ENCODE measurements at regions not wholly inside any gene's neighbourhood (a gene's known extent, or its start where the extent isn't known, plus 50 kb on each side); places are given as distances from the start of the nearest gene placed in this dataset.
"Not testable (repeated sequence)": the region's sequence is repeated elsewhere in the genome, so short reads cannot be mapped to it uniquely, and the experiment has no call there.

GRCh38 chr9:67708109-67708508 lies 150.6 kb upstream of the ANKRD20A1 start:
- not testable (repeated sequence) for H3K9me3 Mint-ChIP-seq; DNase-seq; H3K4me1 Mint-ChIP-seq; H3K27ac Mint-ChIP-seq; H3K4me3 Mint-ChIP-seq; H3K36me3 Mint-ChIP-seq (ENCODE audit: low read depth); H3K27me3 Mint-ChIP-seq (ENCODE audit: low read depth, poor library complexity)

GRCh38 chr9:67711429-67711828 lies 147.3 kb upstream of the ANKRD20A1 start:
- H3K27me3 Mint-ChIP-seq (ENCODE audit: low read depth, poor library complexity); H3K9me3 Mint-ChIP-seq; H3K27ac Mint-ChIP-seq; H3K4me1 Mint-ChIP-seq; H3K4me3 Mint-ChIP-seq; H3K36me3 Mint-ChIP-seq (ENCODE audit: low read depth): not testable (repeated sequence)
- peak; percentile 47 for DNase-seq

GRCh38 chr9:67711931-67712330 lies 146.8 kb upstream of the ANKRD20A1 start:
- peak; percentile 4 for DNase-seq
- H3K9me3 Mint-ChIP-seq; H3K27me3 Mint-ChIP-seq (ENCODE audit: low read depth, poor library complexity); H3K4me3 Mint-ChIP-seq; H3K36me3 Mint-ChIP-seq (ENCODE audit: low read depth); H3K4me1 Mint-ChIP-seq; H3K27ac Mint-ChIP-seq: not testable (repeated sequence)

- H3K27me3 Mint-ChIP-seq (ENCODE audit: low read depth, poor library complexity); DNase-seq; H3K36me3 Mint-ChIP-seq (ENCODE audit: low read depth); H3K9me3 Mint-ChIP-seq; H3K4me1 Mint-ChIP-seq: not testable (repeated sequence)
- H3K27ac Mint-ChIP-seq, result peak overlapping the region; percentile 71
- peak overlapping the region; percentile 71 for H3K4me3 Mint-ChIP-seq
Measured at GRCh38 chr9:67712956-67713355, 145.8 kb upstream of the ANKRD20A1 start.

- peak; percentile 13 for DNase-seq
- not testable (repeated sequence) for H3K4me1 Mint-ChIP-seq; H3K36me3 Mint-ChIP-seq (ENCODE audit: low read depth); H3K27me3 Mint-ChIP-seq (ENCODE audit: low read depth, poor library complexity); H3K9me3 Mint-ChIP-seq; H3K4me3 Mint-ChIP-seq; H3K27ac Mint-ChIP-seq
Measured at GRCh38 chr9:67717830-67718388, 140.8 kb upstream of the ANKRD20A1 start.

- not testable (repeated sequence) for H3K27me3 Mint-ChIP-seq (ENCODE audit: low read depth, poor library complexity); H3K36me3 Mint-ChIP-seq (ENCODE audit: low read depth); DNase-seq; H3K9me3 Mint-ChIP-seq; H3K4me3 Mint-ChIP-seq; H3K27ac Mint-ChIP-seq; H3K4me1 Mint-ChIP-seq
Measured at GRCh38 chr9:67720491-67720890, 138.2 kb upstream of the ANKRD20A1 start.

- not testable (repeated sequence) for DNase-seq; H3K4me1 Mint-ChIP-seq; H3K4me3 Mint-ChIP-seq; H3K27me3 Mint-ChIP-seq (ENCODE audit: low read depth, poor library complexity); H3K36me3 Mint-ChIP-seq (ENCODE audit: low read depth); H3K9me3 Mint-ChIP-seq; H3K27ac Mint-ChIP-seq
Measured at GRCh38 chr9:67722460-67723090, 136.2 kb upstream of the ANKRD20A1 start.

- H3K27ac Mint-ChIP-seq; H3K4me1 Mint-ChIP-seq; H3K27me3 Mint-ChIP-seq (ENCODE audit: low read depth, poor library complexity); H3K36me3 Mint-ChIP-seq (ENCODE audit: low read depth); DNase-seq; H3K9me3 Mint-ChIP-seq: not testable (repeated sequence)
- H3K4me3 Mint-ChIP-seq, result peak overlapping the region; percentile 88
Measured at GRCh38 chr9:67723185-67723584, 135.5 kb upstream of the ANKRD20A1 start.

- H3K4me3 Mint-ChIP-seq; H3K27ac Mint-ChIP-seq; H3K27me3 Mint-ChIP-seq (ENCODE audit: low read depth, poor library complexity); H3K4me1 Mint-ChIP-seq; H3K9me3 Mint-ChIP-seq; H3K36me3 Mint-ChIP-seq (ENCODE audit: low read depth): not testable (repeated sequence)
- peak; percentile 4 for DNase-seq
Measured at GRCh38 chr9:67724885-67725284, 133.8 kb upstream of the ANKRD20A1 start.

- H3K4me1 Mint-ChIP-seq; H3K36me3 Mint-ChIP-seq (ENCODE audit: low read depth); H3K27ac Mint-ChIP-seq; H3K9me3 Mint-ChIP-seq; DNase-seq; H3K27me3 Mint-ChIP-seq (ENCODE audit: low read depth, poor library complexity): not testable (repeated sequence)
- peak overlapping the region; percentile 70 for H3K4me3 Mint-ChIP-seq
Measured at GRCh38 chr9:67726213-67726988, 132.3 kb upstream of the ANKRD20A1 start.

- not testable (repeated sequence) for H3K4me1 Mint-ChIP-seq; H3K4me3 Mint-ChIP-seq; H3K27me3 Mint-ChIP-seq (ENCODE audit: low read depth, poor library complexity); H3K36me3 Mint-ChIP-seq (ENCODE audit: low read depth); H3K27ac Mint-ChIP-seq; H3K9me3 Mint-ChIP-seq; DNase-seq
Measured at GRCh38 chr9:67763133-67763532, 95.6 kb upstream of the ANKRD20A1 start.

GRCh38 chr9:67771807-67772206 lies 86.9 kb upstream of the ANKRD20A1 start:
- not testable (repeated sequence) for H3K4me1 Mint-ChIP-seq; H3K4me3 Mint-ChIP-seq; H3K9me3 Mint-ChIP-seq; H3K36me3 Mint-ChIP-seq (ENCODE audit: low read depth); H3K27ac Mint-ChIP-seq; DNase-seq; H3K27me3 Mint-ChIP-seq (ENCODE audit: low read depth, poor library complexity)

- H3K4me1 Mint-ChIP-seq; H3K9me3 Mint-ChIP-seq; H3K27ac Mint-ChIP-seq; H3K36me3 Mint-ChIP-seq (ENCODE audit: low read depth); H3K4me3 Mint-ChIP-seq; H3K27me3 Mint-ChIP-seq (ENCODE audit: low read depth, poor library complexity); DNase-seq: not testable (repeated sequence)
Measured at GRCh38 chr9:67800170-67800569, 58.6 kb upstream of the ANKRD20A1 start.
